ENCODE measurements at regions not wholly inside any gene's neighbourhood (a gene's known extent, or its start where the extent isn't known, plus 50 kb on each side); places are given as distances from the start of the nearest gene placed in this dataset.

- H3K27ac ChIP-seq (ENCODE audit: low read depth, low read length, poor library complexity, severe bottlenecking) = no peak overlapping the region
- H3K79me2 ChIP-seq (ENCODE audit: insufficient read depth, low read length) = no peaks in the 10 kb centered on the region
- no peaks in the 10 kb centered on the region for H3F3A ChIP-seq (ENCODE audit: insufficient read depth, low read length)
- H3K4me1 ChIP-seq (ENCODE audit: insufficient read depth, low read length, severe bottlenecking) = no peaks in the 10 kb centered on the region
- H3K9ac ChIP-seq (ENCODE audit: low read length) = no peak overlapping the region
- H3K4me2 ChIP-seq (ENCODE audit: low read length) = no peak overlapping the region
- no peaks in the 10 kb centered on the region for H3K9me3 ChIP-seq (ENCODE audit: low read length)
- TF ChIP-seq EZH2 (IDR thresholded peaks at IDR 0.05; ENCODE audit: borderline replicate concordance, low read length) = no peak
- peak; percentile 31; the same call in 1 of the 2 replicates for TF ChIP-seq CTCF (IDR thresholded peaks at IDR 0.05; ENCODE audit: low read length)
- H3K27me3 ChIP-seq (ENCODE audit: insufficient read depth, low read length) = no peaks in the 10 kb centered on the region
- H3K36me3 ChIP-seq (ENCODE audit: insufficient read depth, low read length) = no peaks in the 10 kb centered on the region
- H3K9me2 ChIP-seq (ENCODE audit: low read depth, low read length) = no peaks in the 10 kb centered on the region
- H3K4me3 ChIP-seq (ENCODE audit: low read depth, low read length, poor library complexity, severe bottlenecking) = no peak overlapping the region
- H2AFZ ChIP-seq (ENCODE audit: low read length) = no peak overlapping the region
- H4K20me1 ChIP-seq (ENCODE audit: insufficient read depth, low read length) = no peaks in the 10 kb centered on the region
Measured at GRCh38 chr12:85448548-85449139, 168.6 kb downstream of the ALX1 start.

GRCh38 chr12:85457016-85457415 lies 177.0 kb downstream of the ALX1 start:
- Histone ChIP-seq H4K20me1 (ENCODE audit: insufficient read depth, low read length) (no peaks in the 10 kb centered on the region), H3K9me3 (ENCODE audit: low read length) (no peaks in the 10 kb centered on the region), H3K9ac (ENCODE audit: low read length) (no peak overlapping the region), H3F3A (ENCODE audit: insufficient read depth, low read length) (no peaks in the 10 kb centered on the region), H3K9me2 (ENCODE audit: low read depth, low read length) (no peaks in the 10 kb centered on the region), H2AFZ (ENCODE audit: low read length) (no peak overlapping the region), H3K4me2 (ENCODE audit: low read length) (no peak overlapping the region), H3K27ac (ENCODE audit: low read depth, low read length, poor library complexity, severe bottlenecking) (no peak overlapping the region), H3K4me1 (ENCODE audit: insufficient read depth, low read length, severe bottlenecking) (no peaks in the 10 kb centered on the region), H3K4me3 (ENCODE audit: low read depth, low read length, poor library complexity, severe bottlenecking) (no peak overlapping the region), H3K79me2 (ENCODE audit: insufficient read depth, low read length) (no peaks in the 10 kb centered on the region), H3K27me3 (ENCODE audit: insufficient read depth, low read length) (no peaks in the 10 kb centered on the region), H3K36me3 (ENCODE audit: insufficient read depth, low read length) (no peaks in the 10 kb centered on the region)
- TF ChIP-seq EZH2 (IDR thresholded peaks at IDR 0.05; ENCODE audit: borderline replicate concordance, low read length) (no peak), CTCF (IDR thresholded peaks at IDR 0.05; ENCODE audit: low read length) (no peak)

GRCh38 chr12:85461127-85461526 lies 181.1 kb downstream of the ALX1 start:
- no peak overlapping the region for H3K4me3 ChIP-seq (ENCODE audit: low read depth, low read length, poor library complexity, severe bottlenecking)
- H3K9me2 ChIP-seq (ENCODE audit: low read depth, low read length) = no peaks in the 10 kb centered on the region
- H3F3A ChIP-seq (ENCODE audit: insufficient read depth, low read length) = no peaks in the 10 kb centered on the region
- TF ChIP-seq EZH2 (IDR thresholded peaks at IDR 0.05; ENCODE audit: borderline replicate concordance, low read length) (no peak), CTCF (IDR thresholded peaks at IDR 0.05; ENCODE audit: low read length) (no peak)
- H3K9me3 ChIP-seq (ENCODE audit: low read length) = no peaks in the 10 kb centered on the region
- H3K27ac ChIP-seq (ENCODE audit: low read depth, low read length, poor library complexity, severe bottlenecking) = no peak overlapping the region
- no peaks in the 10 kb centered on the region for H3K36me3 ChIP-seq (ENCODE audit: insufficient read depth, low read length)
- H4K20me1 ChIP-seq (ENCODE audit: insufficient read depth, low read length) = no peaks in the 10 kb centered on the region
- no peaks in the 10 kb centered on the region for H3K79me2 ChIP-seq (ENCODE audit: insufficient read depth, low read length)
- no peaks in the 10 kb centered on the region for H3K4me1 ChIP-seq (ENCODE audit: insufficient read depth, low read length, severe bottlenecking)
- no peaks in the 10 kb centered on the region for H3K27me3 ChIP-seq (ENCODE audit: insufficient read depth, low read length)
- no peak overlapping the region for H2AFZ ChIP-seq (ENCODE audit: low read length)
- H3K9ac ChIP-seq (ENCODE audit: low read length) = no peak overlapping the region
- H3K4me2 ChIP-seq (ENCODE audit: low read length) = no peak overlapping the region
